GM12874 (cell line): ENCODE measurements at regions not wholly inside any gene's neighbourhood (a gene's known extent, or its start where the extent isn't known, plus 50 kb on each side); places are given as distances from the start of the nearest gene placed in this dataset.

Experiments
- CTCF ChIP-seq: IDR thresholded peaks from 2 replicates; pipeline ENCODE4 v1.5.1; 2011; ENCODE audit warnings: low read depth, mild to moderate bottlenecking, control low read depth, low read length, moderate library complexity; ENCODE audit not compliant: insufficient read depth

- no peak for TF ChIP-seq CTCF
Measured at GRCh38 chrX:6291444-6291843, 62.8 kb upstream of the NLGN4X start.

GRCh38 chrX:6283826-6284225 lies 55.2 kb upstream of the NLGN4X start:
- TF ChIP-seq CTCF = no peak

GRCh38 chrX:6279277-6279909 lies 50.7 kb upstream of the NLGN4X start:
- no peak for TF ChIP-seq CTCF
